ENCODE measurements at regions not wholly inside any gene's neighbourhood (a gene's known extent, or its start where the extent isn't known, plus 50 kb on each side); places are given as distances from the start of the nearest gene placed in this dataset.

DNA sequence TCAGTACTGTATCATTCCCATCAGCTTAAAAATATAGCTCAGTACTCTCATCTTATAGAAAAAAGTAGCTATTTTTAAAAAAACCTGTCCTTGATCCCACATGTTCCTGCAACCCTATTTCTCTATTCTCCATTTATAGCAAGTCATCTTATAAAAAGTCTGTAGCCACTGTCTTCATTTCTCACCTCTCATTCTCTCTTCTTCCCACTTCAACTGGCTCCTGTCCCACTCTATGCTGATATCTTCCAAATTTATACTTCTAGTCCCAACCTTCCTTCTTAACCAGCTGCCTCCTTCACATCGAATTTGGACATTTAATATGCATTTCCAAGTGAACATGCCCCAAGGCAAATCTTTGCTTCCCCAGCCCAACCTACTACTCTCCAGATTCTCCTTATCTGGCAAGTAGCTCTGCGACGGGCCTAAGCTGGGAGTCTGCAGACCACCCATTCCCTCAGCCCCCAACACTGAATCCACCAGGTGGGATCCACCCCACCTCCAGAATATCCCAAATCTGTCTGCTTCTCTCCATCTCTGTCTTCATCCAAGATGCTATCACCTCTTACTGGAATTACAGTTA is 52.0 kb upstream of the TANC2 start:
- H3K27me3 ChIP-seq (replicated peaks in 1 of 7), result peaks cover 0 to 6% (median 0%) of the 10 kb centered on the region in 7 donors
- TF ChIP-seq, protein P1, sequence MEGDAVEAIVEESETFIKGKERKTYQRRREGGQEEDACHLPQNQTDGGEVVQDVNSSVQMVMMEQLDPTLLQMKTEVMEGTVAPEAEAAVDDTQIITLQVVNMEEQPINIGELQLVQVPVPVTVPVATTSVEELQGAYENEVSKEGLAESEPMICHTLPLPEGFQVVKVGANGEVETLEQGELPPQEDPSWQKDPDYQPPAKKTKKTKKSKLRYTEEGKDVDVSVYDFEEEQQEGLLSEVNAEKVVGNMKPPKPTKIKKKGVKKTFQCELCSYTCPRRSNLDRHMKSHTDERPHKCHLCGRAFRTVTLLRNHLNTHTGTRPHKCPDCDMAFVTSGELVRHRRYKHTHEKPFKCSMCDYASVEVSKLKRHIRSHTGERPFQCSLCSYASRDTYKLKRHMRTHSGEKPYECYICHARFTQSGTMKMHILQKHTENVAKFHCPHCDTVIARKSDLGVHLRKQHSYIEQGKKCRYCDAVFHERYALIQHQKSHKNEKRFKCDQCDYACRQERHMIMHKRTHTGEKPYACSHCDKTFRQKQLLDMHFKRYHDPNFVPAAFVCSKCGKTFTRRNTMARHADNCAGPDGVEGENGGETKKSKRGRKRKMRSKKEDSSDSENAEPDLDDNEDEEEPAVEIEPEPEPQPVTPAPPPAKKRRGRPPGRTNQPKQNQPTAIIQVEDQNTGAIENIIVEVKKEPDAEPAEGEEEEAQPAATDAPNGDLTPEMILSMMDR (IDR thresholded peaks at IDR 0.05 in 8 of 11, conservative IDR thresholded peaks at IDR 0.05 in 3 of 11), result no peak
- TF ChIP-seq POLR2A (IDR thresholded peaks at IDR 0.05) (no peak), POLR2AphosphoS5 (IDR thresholded peaks at IDR 0.05) (no peak)
- 87 to 95% (median 91%) methylated on average over 3 of the region's 3 CpGs for WGBS, 5 donors

GRCh38 chr17:62912363-62912762 is 53.7 kb upstream of the TANC2 start:
- Histone ChIP-seq H3K4me3 (no peak overlapping the region), H3K27ac (no peak overlapping the region), H3K9me3 (peaks cover 0 to 8% (median 0%) of the 10 kb centered on the region in 8 donors), H3K4me1 (no peaks in the 10 kb centered on the region), H3K27me3 (replicated peaks in 1 of 7) (peaks cover 0 to 13% (median 0%) of the 10 kb centered on the region in 7 donors), H3K36me3 (no peaks in the 10 kb centered on the region)
- 83 to 90% (median 89%) methylated on average over 4 of the region's 4 CpGs for whole genome bisulfite sequencing, 5 donors
- no peak for TF ChIP-seq POLR2A (IDR thresholded peaks at IDR 0.05)
- TF ChIP-seq POLR2AphosphoS5 (IDR thresholded peaks at IDR 0.05), result no peak
- TF ChIP-seq, protein P1 (IDR thresholded peaks at IDR 0.05 in 8 of 11, conservative IDR thresholded peaks at IDR 0.05 in 3 of 11), result no peak
- intact Hi-C loops (cut with DNase I; ENCODE audit: low total_unique reads), result no loop called here
- no peak for DNase-seq

More for the DNA sequence above, 52.0 kb upstream of the TANC2 start:
- intact Hi-C loops (cut with DNase I; ENCODE audit: low total_unique reads), result no loop called here
- DNase-seq, result no peak
- peaks cover 0 to 8% (median 0%) of the 10 kb centered on the region in 8 donors for H3K9me3 ChIP-seq
- H3K36me3 ChIP-seq, result no peaks in the 10 kb centered on the region
- H3K4me1 ChIP-seq, result no peaks in the 10 kb centered on the region
- H3K4me3 ChIP-seq, result no peak overlapping the region
- no peak overlapping the region for H3K27ac ChIP-seq

DNA sequence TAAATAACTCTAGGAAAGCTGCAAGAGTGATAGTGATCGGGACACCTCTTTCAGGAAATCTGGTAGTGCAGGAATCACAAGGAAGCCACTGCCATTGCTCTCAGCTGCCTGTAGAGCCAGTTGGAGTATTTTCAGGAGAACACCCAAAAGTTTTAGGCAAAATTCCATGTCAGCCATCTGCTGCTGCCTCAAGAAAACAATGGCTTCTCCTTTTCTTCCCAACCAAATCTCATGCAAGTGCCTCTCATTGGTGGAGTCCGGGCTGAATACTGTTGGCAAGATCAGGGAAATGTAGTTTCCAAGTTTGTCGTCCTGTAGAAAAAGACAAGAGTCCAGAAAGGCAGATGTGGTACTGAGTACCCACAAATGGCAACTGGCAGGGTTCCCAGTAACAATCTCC is 54.9 kb upstream of the TANC2 start:
- Histone ChIP-seq H3K27ac (no peak overlapping the region), H3K4me1 (no peaks in the 10 kb centered on the region), H3K4me3 (no peak overlapping the region), H3K9me3 (peaks cover 0 to 8% (median 0%) of the 10 kb centered on the region in 8 donors), H3K36me3 (no peaks in the 10 kb centered on the region), H3K27me3 (replicated peaks in 1 of 7) (peaks cover 0 to 18% (median 0%) of the 10 kb centered on the region in 7 donors)
- WGBS, 5 donors, result 73 to 93% (median 85%) methylated on average over 3 of the region's 3 CpGs
- DNase-seq, result no peak
- intact Hi-C loops (cut with DNase I; ENCODE audit: low total_unique reads), result no loop called here
- TF ChIP-seq, protein P1 (IDR thresholded peaks at IDR 0.05 in 8 of 11, conservative IDR thresholded peaks at IDR 0.05 in 3 of 11), result no peak
- TF ChIP-seq POLR2AphosphoS5 (IDR thresholded peaks at IDR 0.05) (no peak), POLR2A (IDR thresholded peaks at IDR 0.05) (no peak)

DNA sequence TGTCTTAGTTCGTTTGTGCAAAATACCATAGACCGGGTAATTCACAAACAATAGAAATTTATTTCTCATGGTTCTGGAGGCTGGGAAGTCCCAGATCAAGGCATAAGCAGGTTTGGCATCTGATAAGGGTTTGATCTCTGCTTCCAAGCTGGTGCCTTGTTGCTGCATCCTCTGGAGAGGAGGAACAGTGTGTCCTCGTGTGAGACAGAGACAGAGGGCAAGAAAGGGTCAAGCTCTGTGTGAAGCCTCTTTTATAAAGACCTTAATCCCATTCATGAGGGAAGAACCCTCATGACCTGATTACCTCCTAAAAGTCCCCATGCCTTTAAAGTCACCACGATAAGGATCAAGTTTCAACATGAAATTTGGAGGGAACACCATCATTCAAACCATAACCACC is 55.8 kb upstream of the TANC2 start:
- Histone ChIP-seq H3K36me3 (no peaks in the 10 kb centered on the region), H3K9me3 (peaks cover 0 to 8% (median 0%) of the 10 kb centered on the region in 8 donors), H3K4me3 (no peak overlapping the region), H3K4me1 (no peaks in the 10 kb centered on the region), H3K27ac (no peak overlapping the region), H3K27me3 (replicated peaks in 1 of 7) (peaks cover 0 to 18% (median 0%) of the 10 kb centered on the region in 7 donors)
- TF ChIP-seq POLR2AphosphoS5 (IDR thresholded peaks at IDR 0.05) (no peak), POLR2A (IDR thresholded peaks at IDR 0.05) (no peak)
- TF ChIP-seq, protein P1 (IDR thresholded peaks at IDR 0.05 in 8 of 11, conservative IDR thresholded peaks at IDR 0.05 in 3 of 11), result no peak
- no peak for DNase-seq
- intact Hi-C loops (cut with DNase I; ENCODE audit: low total_unique reads), result no loop called here
- 70 to 85% (median 75%) methylated on average over 4 of the region's 4 CpGs for WGBS, 5 donors

Data from spleen (tissue), 11 donors.